Astrocyte of the spinal cord (primary cell): ENCODE measurements at regions not wholly inside any gene's neighbourhood (a gene's known extent, or its start where the extent isn't known, plus 50 kb on each side); places are given as distances from the start of the nearest gene placed in this dataset.

Source experiments
- DNase-seq: peaks from one replicate; pipeline ENCODE4 v3.0.0; 2011; ENCODE audit warnings: low read depth, low spot score
- H3K4me3 ChIP-seq: 2 replicates; pipeline ENCODE4 v1.5.1; 2011; ENCODE audit warnings: low read depth, mild to moderate bottlenecking, low read length, moderate library complexity
- in situ Hi-C: cut with HindIII; loops from 2 replicates; pipeline ENCODE4 v1.10.0; 2017; ENCODE audit warnings: low sequenced_read_pairs
- TF ChIP-seq, protein P1 (sequence below): IDR thresholded peaks from 2 replicates; pipeline ENCODE4 v1.5.1; 2012; ENCODE audit warnings: low read depth, mild to moderate bottlenecking, low read length, inconsistent platforms

DNA sequence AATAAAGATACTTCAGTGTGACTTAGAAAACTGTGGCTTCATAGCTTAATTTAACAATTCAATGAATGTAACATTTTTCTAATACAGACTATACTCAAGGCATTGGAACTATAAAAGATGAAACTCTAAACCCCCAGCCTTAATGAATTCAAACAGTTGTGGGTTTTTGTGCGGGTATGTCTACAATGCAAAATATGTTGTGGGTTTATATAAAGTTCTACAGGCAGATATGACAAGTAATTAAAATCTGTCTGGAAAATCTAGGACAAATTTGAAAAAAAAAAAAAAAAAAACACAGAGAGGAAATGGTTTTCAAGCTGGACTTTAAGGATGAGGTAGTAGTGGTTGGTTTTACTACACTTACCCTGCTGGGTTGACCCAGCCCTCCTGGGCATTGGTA, 467.5 kb upstream of the TLE4 start:
- peak; percentile 31 for DNase-seq
- TF ChIP-seq, protein P1, sequence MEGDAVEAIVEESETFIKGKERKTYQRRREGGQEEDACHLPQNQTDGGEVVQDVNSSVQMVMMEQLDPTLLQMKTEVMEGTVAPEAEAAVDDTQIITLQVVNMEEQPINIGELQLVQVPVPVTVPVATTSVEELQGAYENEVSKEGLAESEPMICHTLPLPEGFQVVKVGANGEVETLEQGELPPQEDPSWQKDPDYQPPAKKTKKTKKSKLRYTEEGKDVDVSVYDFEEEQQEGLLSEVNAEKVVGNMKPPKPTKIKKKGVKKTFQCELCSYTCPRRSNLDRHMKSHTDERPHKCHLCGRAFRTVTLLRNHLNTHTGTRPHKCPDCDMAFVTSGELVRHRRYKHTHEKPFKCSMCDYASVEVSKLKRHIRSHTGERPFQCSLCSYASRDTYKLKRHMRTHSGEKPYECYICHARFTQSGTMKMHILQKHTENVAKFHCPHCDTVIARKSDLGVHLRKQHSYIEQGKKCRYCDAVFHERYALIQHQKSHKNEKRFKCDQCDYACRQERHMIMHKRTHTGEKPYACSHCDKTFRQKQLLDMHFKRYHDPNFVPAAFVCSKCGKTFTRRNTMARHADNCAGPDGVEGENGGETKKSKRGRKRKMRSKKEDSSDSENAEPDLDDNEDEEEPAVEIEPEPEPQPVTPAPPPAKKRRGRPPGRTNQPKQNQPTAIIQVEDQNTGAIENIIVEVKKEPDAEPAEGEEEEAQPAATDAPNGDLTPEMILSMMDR = no peak
- in situ Hi-C loops = no loop called here
- no peak overlapping the region for H3K4me3 ChIP-seq

DNA sequence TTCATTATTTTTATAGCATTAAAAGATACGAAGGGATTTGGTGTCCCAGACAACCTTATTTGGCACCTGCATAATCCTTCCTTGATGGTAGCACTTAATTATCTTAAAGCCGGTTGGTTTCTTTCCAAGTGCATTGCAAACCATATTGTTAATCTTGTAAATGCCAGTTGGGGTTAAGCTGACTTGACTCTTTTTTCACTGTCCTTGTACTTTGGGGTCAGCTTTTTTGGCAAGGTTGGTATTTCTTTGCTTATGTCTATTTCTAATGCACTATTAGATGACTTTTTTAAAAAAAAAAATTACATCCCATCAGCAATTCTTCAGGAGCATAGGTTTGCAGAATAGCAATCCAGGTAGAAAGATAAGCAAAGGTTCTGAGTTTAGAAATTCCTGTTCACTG, 466.8 kb upstream of the TLE4 start:
- TF ChIP-seq, protein P1 = no peak
- no peak for DNase-seq
- no peak overlapping the region for H3K4me3 ChIP-seq
- in situ Hi-C loops = no loop called here

DNA sequence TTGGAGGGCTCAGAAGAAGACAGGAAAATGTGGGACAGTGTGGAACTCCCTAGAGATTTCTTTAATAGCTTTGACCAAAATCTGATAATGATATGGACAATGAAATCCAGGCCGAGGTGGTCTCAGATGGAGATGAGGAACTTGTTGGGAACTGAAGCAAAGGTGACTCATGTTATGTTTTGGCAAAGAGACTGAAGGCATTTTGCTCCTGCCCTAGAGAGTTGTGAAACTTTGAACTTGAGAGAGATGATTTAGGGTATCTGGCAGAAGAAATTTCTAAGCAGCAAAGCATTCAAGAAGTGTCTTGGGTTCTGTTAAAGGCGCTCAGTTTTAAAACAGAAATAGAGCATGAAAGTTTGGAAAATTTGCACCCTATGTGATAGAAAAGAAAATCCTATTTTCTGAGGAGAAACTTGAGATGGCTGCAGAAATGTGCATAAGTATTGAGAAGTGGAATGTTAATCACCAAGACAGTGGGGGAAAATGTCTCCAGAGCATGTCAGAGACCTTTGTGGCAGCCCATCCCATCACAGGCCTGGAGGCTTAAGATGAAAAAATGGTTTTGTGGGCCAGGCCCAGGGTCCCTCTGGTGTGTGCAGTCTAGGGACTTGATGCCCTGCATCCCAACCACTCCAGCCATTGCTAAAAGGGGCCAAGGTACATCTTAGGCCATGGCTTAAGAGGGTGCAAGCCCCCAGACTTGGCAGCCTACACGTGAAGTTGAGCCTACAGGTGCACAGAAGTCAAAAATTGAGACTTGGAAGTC, 463.7 kb upstream of the TLE4 start:
- TF ChIP-seq, protein P1 = no peak
- H3K4me3 ChIP-seq = no peak overlapping the region
- in situ Hi-C loops = no loop called here

DNA sequence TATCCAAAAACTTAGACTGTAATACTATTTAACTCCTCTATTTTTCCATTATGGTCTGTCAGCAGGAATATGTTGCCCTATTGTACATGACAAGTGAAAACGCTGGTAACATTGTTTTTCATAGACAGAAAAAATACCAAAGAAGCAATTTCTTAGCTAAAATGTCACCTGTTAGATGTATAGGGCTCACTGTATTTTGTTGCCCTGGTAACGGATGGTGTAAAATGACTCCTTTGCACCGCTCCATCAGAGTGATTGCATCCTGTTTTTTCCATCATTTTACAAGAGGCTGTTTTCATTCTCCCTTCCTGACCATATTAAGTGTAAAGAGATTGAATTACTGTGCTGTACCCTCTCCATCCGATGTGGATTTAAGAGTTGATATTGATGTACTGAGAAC, 460.1 kb upstream of the TLE4 start:
- no peak overlapping the region for H3K4me3 ChIP-seq
- in situ Hi-C loops = no loop called here
- DNase-seq = no peak
- TF ChIP-seq, protein P1 = no peak

More for the DNA sequence above, 463.7 kb upstream of the TLE4 start:
- DNase-seq = no peak

- TF ChIP-seq, protein P1 = no peak
- in situ Hi-C loops = no loop called here
- DNase-seq = no peak
- H3K4me3 ChIP-seq = no peak overlapping the region
Measured at GRCh38 chr9:79115176-79115575, 456.6 kb upstream of the TLE4 start.

DNA sequence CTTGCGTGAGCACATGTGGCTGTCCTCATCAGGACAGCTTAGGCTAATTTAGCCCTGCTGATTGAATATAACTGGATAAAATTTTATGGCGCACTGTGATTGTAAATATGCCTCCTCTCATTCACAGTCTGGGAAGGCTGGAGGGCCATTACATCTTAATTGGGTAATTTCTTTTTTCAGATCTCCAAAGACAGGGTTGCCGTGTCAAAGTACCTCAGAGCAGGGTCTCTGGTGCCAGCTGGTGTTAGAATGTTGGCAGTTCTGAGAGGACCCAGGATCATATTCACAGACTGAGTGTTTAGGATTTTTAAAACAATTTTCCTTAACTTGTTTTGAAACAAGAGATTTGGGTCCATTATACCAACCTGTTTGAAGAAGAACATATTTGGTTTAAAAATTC, 455.7 kb upstream of the TLE4 start:
- H3K4me3 ChIP-seq = no peak overlapping the region
- DNase-seq = no peak
- TF ChIP-seq, protein P1 = peak; percentile 23
- in situ Hi-C loops = no loop called here

DNA sequence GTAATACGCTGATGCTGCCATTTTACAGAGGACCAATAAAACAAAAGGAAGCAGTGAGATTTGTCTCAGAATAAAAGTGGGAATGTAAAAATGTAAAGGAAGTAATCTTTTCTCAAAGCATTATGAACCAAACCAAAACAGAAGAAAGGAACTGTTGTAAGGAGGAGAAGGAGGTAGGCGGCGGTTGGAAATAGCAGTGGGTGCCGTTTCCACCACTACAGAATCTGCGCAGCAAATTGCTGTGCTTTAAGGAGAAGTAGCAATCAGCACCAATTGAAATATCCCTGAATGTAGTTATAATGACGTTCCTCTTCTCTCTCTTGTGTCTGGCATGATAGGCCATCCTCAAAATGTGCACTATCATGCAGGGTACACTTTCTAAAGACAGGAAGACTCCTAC, 455.1 kb upstream of the TLE4 start:
- no peak for DNase-seq
- in situ Hi-C loops = no loop called here
- TF ChIP-seq, protein P1 = no peak
- H3K4me3 ChIP-seq = no peak overlapping the region
